Panc1 (cell line): ENCODE measurements at regions not wholly inside any gene's neighbourhood (a gene's known extent, or its start where the extent isn't known, plus 50 kb on each side); places are given as distances from the start of the nearest gene placed in this dataset.

Experiments used
- ATAC-seq: fragments of 200-7000 bp; cut with Tn5 transposase; 2 replicates; pipeline ENCODE4 v1.9.1; 2020; ENCODE audit warnings: mild to moderate bottlenecking, moderate library complexity
- BruUV-seq: library from RNA; stranded (reverse); fragments of 400-500 nt; replicated peaks from 2 replicates; lab custom pipeline; 2021; lab: Mats Ljungman, UMichigan
- CTCF ChIA-PET: fragments of 300-600 bp; sonication (Branson Sonifier 250); formaldehyde crosslinking; loops from one replicate; lab custom pipeline; 2022; ENCODE audit warnings: antibody characterized with exemption; lab: Charles Lee
- POLR2A ChIA-PET: fragments of 300-600 bp; sonication (Branson Sonifier 250); formaldehyde crosslinking; loops from one replicate; lab custom pipeline; 2022; ENCODE audit warnings: antibody characterized with exemption; lab: Charles Lee
- DNase-seq: peaks from one replicate; pipeline ENCODE4 v3.0.0-alpha.2; 2010; ENCODE audit warnings: low read depth, low spot score
- H3K27ac ChIP-seq: 2 replicates; pipeline ENCODE4 v1.5.1; 2011; ENCODE audit warnings: mild to moderate bottlenecking, low read length, inconsistent platforms
- H3K27me3 ChIP-seq: fragments of 200-500 bp; sonication (Bioruptor generic); 2 replicates; pipeline ENCODE4 v1.6.0; 2014; ENCODE audit warnings: low read length, inconsistent platforms; ENCODE audit not compliant: control insufficient read depth, insufficient read depth
- H3K36me3 ChIP-seq: fragments of 200-500 bp; sonication (Bioruptor generic); 2 replicates; pipeline ENCODE4 v1.5.1; 2014; ENCODE audit warnings: inconsistent platforms, mild to moderate bottlenecking, low read length, moderate library complexity; ENCODE audit not compliant: control insufficient read depth, insufficient read depth
- H3K4me1 ChIP-seq: 2 replicates; pipeline ENCODE4 v1.5.1; 2011; ENCODE audit warnings: inconsistent platforms, mild to moderate bottlenecking, low read length, moderate library complexity; ENCODE audit not compliant: control insufficient read depth, insufficient read depth
- H3K4me3 ChIP-seq, 2 experiments: 2 replicates each; pipeline ENCODE4 v1.5.1; 2011 to 2012; ENCODE audit warnings: low read depth in 2 of 2, low read length in 2 of 2, mild to moderate bottlenecking in 2 of 2, inconsistent platforms in 1 of 2, moderate library complexity in 1 of 2
- H3K9me3 ChIP-seq: fragments of 200-500 bp; sonication (Bioruptor generic); 2 replicates; pipeline ENCODE4 v1.5.1; 2014; ENCODE audit warnings: low read depth, mild to moderate bottlenecking, inconsistent platforms, low read length, moderate library complexity; ENCODE audit not compliant: control insufficient read depth, insufficient read depth
- CTCF ChIP-seq: fragments of 450-650 bp; IDR thresholded peaks from 2 replicates; pipeline ENCODE4 v1.5.1; 2017; ENCODE audit warnings: mild to moderate bottlenecking
- POLR2AphosphoS5 ChIP-seq: IDR thresholded peaks from 2 replicates; pipeline ENCODE4 v1.6.1; 2012; ENCODE audit warnings: mild to moderate bottlenecking, low read depth, low read length, moderate library complexity
- REST ChIP-seq, 2 experiments: IDR thresholded peaks; 2 replicates each; pipeline ENCODE4 v1.6.1; 2011 to 2012; ENCODE audit warnings: low read depth in 2 of 2, control low read depth in 1 of 2, low read length in 1 of 2, mild to moderate bottlenecking in 1 of 2, moderate library complexity in 1 of 2; ENCODE audit not compliant: insufficient read depth in 1 of 2
- SIN3A ChIP-seq: IDR thresholded peaks from 2 replicates; pipeline ENCODE4 v1.6.1; 2012; ENCODE audit warnings: low read depth, mild to moderate bottlenecking, low read length, moderate library complexity, borderline replicate concordance; ENCODE audit not compliant: insufficient read depth
- TCF7L2 ChIP-seq: IDR thresholded peaks from 2 replicates; pipeline ENCODE4 v1.6.1; 2011; ENCODE audit warnings: mild to moderate bottlenecking, low read depth, low read length, inconsistent platforms
- in situ Hi-C: cut with HindIII; loops from 2 replicates; pipeline ENCODE4 v1.10.0; 2016; ENCODE audit warnings: low sequenced_read_pairs, low pct_unique_long_range_greater_than_20kb
- intact Hi-C: fragments of 100-400 bp; cut with micrococcal nuclease; formaldehyde crosslinking; loops from one replicate; pipeline ENCODE4 v1.10.0; 2022; ENCODE audit not compliant: unreplicated experiment

- no TSS peak for BruUV-seq
- intact Hi-C loops = no loop called here
- DNase-seq (no peak), ATAC-seq (no peak)
- no peaks in the 10 kb centered on the region for H3K4me1 ChIP-seq
- ChIA-PET CTCF (no interaction called here), POLR2A (no interaction called here)
- H3K27me3 ChIP-seq = no peaks in the 10 kb centered on the region
- in situ Hi-C loops = no loop called here
- no peak for TF ChIP-seq CTCF
- no peak for TF ChIP-seq POLR2AphosphoS5
- TF ChIP-seq TCF7L2 = no peak
- TF ChIP-seq SIN3A = no peak
- TF ChIP-seq REST (IDR thresholded peaks at IDR 0.05; ENCODE audit: insufficient read depth in 1 of 2, low read depth in 2 of 2, low read length in 1 of 2) = no peak
- H3K36me3 ChIP-seq = no peaks in the 10 kb centered on the region
- H3K4me3 ChIP-seq = no peak overlapping the region
- no peaks in the 10 kb centered on the region for H3K9me3 ChIP-seq
- no peak overlapping the region for H3K27ac ChIP-seq
These were observed 127.1 kb upstream of the SLCO6A1 start for GRCh38 chr5:102625928-102626327.

DNA sequence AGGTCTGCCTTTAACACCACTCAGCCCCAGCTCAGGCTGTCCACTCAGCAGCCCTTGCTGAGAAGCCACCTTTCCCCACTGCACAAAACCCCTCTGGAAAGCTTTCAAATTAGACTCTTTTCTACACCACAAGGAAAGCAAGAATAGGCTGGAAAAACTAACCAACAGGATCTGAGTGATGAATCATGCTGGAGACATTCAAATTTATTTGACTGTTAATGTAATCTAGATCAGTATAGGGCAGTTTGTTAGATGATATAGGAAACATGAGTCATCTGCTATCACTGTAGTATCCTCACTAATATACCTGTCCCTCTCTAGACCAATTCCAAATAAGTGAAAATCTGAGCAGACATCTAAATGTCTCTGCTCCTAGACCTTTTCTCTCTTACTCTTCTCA is 127.8 kb upstream of the PAM start:
- Histone ChIP-seq H3K9me3 (no peaks in the 10 kb centered on the region), H3K27me3 (no peaks in the 10 kb centered on the region), H3K4me1 (no peaks in the 10 kb centered on the region), H3K4me3 (no peak overlapping the region), H3K36me3 (no peaks in the 10 kb centered on the region), H3K27ac (no peak overlapping the region)
- POLR2A ChIA-PET = no interaction called here
- CTCF ChIA-PET = no interaction called here
- no TSS peak for BruUV-seq
- in situ Hi-C loops = no loop called here
- no peak for TF ChIP-seq REST (IDR thresholded peaks at IDR 0.05; ENCODE audit: insufficient read depth in 1 of 2, low read depth in 2 of 2, low read length in 1 of 2)
- TF ChIP-seq TCF7L2 = no peak
- TF ChIP-seq CTCF = no peak
- TF ChIP-seq SIN3A = no peak
- no peak for TF ChIP-seq POLR2AphosphoS5
- ATAC-seq = no peak
- DNase-seq = no peak
- intact Hi-C loops = no loop called here
